Embryonic facial prominence (tissue), 1 donor: ENCODE measurements at regions not wholly inside any gene's neighbourhood (a gene's known extent, or its start where the extent isn't known, plus 50 kb on each side); places are given as distances from the start of the nearest gene placed in this dataset.
"Not testable (repeated sequence)": the region's sequence is repeated elsewhere in the genome, so short reads cannot be mapped to it uniquely, and the experiment has no call there.

Experiments
- DNase-seq: peaks from one replicate; pipeline ENCODE4 v3.0.0-alpha.2; 2016; ENCODE audit errors: extremely low spot score

DNA sequence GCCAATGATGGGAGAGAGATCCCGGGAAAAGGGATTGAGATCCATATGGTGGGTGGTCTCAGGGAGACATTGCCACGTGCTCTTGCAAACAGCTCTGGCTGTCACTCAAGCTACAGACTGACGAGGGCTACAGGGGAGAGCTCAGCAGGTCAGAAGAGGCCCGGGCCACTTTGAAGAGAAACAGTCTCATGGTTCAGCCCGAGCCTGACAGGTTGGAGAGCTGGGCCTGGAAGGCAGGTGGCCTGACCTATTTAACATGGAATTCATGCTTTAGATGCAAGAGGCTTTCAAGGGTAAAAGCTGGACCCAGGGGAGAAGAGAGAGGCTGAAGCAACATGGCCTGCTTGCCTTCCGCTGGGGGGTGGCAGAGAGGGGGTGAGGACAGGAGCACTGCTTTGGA is 81.0 kb upstream of the BRD7 start:
- no peak for DNase-seq

DNA sequence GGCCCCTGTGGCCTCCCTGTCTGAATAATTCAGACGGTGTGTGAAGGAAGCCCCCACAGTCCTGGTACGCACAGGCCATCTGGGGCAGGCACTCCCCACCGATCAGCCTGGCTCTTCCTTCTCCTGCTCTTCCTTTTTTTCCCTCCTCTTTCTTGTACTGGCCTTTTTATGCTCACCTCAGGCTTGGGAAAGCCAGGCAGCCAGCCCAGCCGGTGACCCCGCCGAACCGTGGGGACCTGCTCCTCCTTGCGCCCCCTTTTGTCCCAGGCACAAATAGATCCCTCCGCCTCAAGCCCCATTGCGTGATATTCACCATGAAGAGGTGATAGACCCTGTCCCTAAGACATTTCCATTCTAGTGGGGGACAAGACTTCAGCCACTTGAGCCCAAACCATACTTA is 80.2 kb upstream of the BRD7 start:
- DNase-seq: no peak

DNA sequence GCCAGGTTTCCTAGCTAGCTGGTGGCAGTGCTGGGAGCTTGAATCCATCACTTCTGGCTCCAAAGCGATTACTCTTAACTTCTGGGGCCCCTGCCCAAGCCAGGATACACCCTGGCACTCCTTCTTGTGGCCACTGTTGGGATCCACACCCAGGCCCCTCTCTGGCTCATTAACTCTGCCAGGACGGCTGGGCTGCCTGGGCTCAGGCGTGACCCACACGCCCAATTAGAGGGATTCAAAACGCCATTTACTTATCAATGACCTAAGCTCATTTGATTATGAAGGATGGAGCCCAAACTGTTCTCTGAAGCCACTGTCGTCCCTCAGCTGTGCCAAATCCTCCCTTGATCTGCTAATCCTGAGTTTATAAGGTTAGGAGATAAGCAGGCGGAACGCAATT is 79.7 kb upstream of the BRD7 start:
- no peak for DNase-seq

DNA sequence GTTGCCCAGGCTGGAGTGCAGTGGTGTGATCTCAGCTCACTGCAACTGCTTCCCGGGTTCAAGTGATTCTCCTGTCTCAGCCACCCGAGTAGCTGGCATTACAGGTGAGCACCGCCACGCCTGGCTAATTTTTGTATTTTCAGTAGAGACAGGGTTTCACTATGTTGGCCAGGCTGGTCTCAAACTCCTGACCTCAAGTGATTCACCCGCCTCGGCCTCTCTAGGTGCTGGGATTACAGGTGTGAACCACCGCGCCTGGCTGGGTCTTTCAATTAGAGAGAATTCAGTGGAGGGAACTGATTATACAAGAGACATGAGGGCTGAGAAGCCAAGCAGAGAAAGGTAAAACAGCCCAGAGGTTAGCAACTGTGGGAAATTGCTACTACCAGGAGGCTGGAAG is 78.6 kb upstream of the BRD7 start:
- DNase-seq: not testable (repeated sequence)

DNA sequence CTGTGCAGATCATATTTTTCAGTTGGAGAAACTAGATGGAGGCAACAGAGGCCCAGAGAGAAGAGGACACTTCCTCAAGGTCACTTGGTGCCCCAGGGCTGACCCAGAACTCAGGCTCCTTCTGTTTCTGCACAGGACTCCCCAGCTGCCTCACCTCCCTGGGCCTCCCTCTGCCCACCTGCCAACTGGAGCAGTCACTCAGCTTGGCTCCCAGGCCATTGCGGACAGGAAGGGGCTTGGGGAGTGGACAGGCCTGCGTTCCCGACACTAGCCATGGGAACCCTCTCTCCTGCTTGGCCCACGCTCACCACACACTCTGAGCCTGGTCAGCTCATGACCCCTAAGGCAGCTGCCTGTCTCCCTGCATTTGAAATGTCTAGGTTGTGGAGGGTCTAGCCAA is 78.1 kb upstream of the BRD7 start:
- DNase-seq: no peak

DNA sequence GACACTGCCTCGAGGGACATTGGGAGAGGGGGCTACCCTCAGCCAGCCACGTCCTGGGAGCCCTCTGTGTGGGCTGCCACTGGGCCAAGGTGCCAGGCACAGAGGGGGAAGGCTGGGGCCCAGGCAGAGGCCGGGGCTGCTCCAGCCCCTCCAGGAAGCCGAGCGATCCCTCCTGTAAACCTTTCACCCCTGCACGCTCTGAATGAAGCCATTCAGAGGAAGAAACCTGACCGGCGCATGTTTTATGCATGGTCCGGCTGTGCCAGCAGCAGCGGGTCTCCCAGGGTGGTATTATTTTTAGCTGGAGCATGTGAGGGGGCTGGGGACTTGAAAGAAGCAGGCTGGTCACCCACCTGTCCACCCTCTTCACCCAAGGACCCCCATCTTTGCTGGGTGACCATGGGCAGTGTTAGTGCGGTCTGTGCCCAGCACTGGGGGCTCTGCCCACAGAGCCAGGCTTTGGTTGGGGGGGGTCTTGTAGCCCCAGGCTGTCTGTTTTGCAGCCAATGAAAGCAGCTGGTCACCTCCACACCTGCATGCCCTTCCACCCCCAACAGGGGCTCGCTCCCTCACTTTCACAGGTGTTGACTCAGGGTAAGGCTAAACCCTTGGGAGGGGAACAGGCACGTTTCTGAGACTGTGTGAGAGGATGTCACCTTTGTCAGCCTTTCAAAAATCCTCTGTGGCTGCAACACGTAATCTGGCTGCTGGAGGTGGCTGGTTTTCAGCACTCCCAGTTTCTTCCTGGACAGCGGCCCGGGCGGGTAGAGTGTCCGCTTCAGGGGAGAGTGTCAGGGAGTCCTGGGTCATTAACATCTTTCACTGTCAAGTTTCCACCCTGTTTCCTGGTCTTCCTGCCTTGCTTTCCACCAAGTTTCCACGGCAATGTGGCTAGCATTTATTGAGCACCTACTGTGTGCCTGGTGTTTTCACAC is 77.1 kb upstream of the BRD7 start:
- no peak for DNase-seq

DNA sequence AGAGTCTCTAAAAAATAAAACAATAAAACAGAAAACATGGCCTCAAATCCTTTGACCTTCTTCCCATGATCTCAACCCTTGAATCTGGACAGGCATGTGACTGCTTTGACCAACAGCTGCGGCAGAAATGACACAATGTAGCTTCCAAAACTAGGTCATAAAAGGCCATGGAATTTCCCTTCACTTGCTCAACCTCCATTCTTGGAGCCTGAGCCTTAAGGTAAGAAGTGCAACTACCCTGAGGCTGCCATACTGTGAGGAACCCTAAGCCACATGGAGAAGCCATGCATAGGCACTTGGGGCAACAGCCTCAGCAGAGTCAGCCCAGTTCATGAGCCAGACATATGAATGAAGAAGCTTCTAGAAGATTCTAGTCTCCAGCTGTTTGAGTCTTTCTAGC is 75.7 kb upstream of the BRD7 start:
- no peak for DNase-seq

DNA sequence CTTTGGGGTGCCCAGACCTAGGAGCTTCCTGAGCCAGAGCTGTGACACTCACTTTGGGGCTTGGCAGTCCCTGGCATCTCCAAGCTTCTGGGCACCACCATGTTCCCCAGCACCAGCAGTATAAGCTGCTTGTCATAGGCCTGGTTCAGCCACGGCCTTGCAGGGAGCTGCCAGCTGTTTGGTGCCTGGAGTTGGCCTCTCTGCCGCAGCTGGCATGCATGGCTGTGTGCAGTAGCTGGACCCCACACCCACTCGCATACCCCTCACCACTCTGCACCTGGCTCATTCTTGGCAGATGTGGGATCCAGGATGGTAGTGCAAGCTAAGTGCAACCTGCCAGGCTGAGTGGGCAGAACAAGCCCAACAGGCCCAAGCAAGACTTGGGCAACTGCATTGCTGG is 73.4 kb upstream of the BRD7 start:
- DNase-seq: no peak

DNA sequence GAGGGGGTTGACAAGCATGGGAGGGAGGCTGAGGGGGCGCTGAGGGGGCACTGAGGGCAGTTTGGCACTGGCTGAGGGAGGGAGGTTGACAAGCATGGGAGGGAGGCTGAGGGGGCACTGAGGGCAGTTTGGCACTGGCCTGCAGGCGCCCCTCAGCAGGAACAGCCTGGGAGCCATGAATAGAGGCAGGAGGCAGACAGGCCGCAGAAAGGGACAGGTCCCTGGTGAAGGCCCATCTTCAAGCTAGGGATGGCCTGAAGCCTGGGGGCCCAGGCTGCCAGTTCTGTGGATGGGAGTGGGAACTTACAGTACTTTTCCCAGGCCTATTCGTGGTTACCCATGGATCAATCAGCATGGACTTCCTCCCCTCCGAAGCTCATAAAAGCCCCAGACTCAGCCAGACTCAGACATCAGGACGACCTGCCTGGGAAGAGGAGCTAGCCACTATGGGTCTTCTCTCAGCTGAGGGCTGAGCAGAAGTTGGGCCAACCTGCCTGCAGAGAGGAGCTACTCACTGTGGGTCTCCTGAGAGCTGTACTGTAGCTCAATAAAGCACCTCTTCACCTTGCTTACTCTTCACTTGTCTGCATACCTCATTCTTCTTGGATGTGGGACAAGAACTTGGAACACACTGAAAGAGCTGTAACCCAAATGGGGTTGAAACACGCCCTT is 72.8 kb upstream of the BRD7 start:
- no peak for DNase-seq

DNA sequence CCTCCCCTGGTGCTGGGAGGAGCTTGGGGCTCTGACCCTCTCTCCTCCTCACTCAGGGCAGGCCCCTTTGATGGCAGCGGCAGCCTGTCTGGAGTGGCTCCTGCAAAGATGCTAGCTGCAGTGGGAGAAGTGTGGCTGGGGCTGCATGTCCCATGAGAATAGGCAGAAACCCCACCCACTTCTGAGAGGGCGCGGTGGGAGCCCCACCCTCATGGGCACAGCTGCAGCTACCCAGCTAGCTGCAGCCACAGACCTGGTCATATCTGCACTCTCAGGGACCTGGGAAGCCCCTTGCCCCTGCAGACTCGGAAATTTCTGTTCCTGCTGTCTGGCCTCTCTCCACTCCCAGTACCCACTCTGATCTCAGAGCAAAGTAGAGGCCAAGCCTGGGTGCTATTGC is 72.2 kb upstream of the BRD7 start:
- DNase-seq: no peak

DNA sequence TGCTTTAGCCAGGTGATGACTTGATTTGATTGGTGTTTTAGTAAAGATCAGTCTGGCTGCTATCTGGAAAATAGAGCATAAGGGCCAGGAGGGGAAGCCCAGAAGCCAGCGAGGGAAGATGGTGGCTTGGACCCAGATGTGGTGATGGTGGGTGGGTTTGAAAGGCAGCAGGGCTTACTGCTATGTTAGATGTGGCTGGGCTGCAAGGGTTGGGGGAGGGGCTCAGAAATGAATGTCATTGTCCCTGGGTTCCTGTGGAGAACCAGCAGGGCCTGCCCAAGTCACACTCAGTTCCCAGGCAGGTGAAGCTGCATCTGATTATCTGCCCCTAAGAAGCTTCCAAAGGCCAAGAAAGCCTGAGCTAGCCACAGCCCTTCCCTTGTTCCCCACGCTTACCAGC is 71.7 kb upstream of the BRD7 start:
- no peak for DNase-seq

DNA sequence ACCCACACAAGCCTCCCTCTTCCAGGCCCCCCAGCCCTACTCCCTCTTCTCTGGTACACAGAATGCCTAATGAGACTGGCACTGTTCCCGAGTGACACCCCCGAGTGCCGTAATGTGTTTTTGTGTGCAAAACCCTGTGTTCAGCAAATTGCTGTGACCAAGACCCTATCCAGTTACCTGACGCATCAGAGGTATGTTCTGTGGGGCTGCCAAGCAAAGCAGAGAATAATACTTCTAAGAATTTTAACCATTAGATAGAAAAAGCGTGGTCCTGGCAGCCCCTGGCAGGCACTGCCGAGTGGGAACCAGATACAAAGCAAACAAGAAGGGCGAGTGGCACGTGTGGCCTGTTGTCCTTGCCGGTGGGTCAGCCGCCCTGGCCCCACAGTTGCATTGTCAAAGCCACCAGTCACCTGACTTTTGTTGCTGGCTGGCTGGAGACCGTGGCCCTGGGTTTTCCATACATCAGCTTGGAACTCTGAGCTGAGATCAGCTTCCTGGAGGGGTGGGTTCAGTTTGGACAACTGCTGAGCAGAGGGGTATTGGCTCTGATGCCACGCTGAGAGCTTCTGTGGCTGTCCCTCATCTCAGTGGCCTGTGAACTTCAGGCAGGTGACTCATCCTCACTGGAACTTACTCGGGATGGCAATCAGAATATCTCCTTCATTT is 69.1 kb upstream of the BRD7 start:
- DNase-seq: peak; percentile 77

DNA sequence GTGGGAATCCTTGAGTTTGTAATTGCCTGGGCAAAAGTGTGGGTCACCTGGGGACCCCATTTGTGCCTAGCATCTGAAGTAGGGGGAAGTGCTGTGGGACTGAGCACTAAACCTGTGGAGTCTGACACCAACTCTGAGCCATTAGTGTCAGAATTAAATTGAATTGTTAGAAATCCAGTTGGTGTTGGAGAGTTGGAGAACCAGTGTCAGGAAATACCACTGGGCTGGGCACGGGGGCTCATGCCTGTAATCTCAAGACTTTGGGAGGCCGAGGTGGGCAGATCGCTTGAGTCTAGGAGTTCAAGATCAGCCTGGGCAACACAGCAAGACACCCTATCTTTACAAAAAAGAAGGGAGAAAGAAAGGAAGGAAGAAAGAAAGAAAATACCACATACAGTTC is 67.5 kb upstream of the BRD7 start:
- no peak for DNase-seq

DNA sequence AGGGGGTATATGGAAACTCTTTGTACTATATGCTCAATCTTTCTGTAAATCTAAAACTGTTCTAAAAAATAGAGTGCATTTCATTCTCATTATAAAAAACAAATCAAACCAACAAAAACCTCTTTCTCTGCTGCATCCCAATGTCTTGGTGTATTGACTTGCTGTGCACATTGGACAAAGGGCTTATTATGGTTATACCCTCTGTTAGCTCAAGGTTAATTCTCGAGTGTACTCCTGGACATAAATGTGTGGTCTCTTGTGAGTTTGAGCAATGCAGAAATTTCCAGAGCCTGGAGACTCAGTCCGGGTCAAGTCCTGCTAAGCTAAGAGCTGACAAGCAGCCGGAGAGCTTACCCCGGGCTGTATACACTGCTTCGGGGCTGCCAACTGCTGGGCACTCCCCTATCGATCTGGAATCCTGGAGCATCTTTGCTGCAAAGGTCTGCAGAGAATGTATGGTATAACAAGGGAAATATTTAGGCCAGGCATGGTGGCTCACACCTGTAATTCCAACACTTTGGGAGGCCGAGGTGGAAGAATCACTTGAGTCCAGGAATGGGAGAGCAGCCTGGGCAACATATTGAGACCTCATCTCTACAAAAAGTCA is 66.2 kb upstream of the BRD7 start:
- DNase-seq: no peak

DNA sequence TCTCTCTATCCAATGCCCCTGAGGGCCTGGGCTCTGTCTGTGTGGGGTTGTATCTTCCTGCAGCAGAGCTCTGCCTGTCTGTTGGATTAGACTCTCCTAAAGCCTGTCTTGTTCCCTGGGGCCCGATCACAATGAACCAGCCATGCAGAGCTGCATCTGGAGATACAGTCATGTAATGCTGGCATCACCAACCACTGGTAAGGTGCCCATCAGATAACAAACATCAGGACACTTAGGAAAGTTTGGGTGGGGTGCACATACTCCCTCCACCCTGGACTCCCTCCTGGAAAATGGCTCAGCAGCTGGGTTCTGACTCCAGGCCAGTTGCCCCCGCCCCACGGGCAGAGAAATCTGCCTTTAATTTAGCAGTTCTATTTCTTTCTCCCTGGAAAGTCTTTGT is 61.3 kb upstream of the BRD7 start:
- no peak for DNase-seq

DNA sequence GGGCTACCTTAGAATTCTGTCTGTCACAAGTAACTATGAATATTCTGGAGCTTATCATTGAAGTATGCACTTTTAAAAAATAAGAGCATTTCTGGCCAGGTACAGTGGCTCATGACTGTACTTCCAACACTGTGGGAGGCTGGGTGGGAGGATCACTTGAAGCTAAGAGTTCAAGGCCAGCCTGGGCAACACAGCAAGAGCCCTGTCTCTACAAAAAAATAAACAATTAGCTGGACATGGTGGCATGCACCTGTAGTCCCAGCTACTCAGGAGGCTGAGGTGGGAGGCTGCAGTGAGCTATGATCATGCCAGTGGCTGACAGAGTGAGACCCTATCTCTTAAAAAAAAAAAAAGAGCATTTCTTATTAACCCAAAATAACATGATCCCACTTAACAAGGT is 60.0 kb upstream of the BRD7 start:
- DNase-seq: no peak

DNA sequence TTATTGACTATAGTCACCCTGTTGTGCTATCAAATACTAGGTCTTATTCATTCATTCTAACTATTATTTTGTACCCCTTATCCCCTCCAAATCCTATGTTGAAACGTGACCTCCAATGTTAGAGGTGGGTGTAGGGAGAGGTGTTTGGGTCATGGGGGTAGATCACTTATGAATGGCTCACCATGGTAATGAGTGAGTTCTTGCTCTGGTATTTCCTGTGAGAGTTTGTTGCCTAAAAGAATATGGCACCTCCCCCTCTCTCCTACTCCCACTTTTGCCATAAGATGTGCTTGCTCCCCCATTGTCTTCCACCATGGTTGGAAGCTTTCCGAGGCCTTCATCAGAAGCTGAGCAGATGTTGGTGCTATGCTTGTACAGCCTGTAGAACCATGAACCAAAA is 59.3 kb upstream of the BRD7 start:
- DNase-seq: no peak

DNA sequence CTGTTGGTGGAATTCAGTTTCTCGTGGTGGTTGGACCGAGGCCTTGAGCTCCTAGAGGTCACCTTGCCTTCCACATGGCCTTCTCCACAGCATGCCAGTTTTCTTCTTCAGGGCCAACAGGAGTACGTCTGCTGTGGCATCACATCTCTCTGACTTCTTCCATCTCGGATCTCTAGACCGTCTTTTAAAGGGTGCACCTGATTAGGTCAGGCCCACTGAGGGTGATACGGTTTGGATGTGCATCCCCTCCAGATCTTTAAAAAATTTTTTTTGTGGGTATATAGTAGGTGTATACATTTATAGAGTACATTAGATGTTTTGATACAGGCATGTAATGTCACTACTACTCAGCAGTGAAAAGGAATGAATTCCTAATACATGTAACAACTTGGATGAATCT is 58.3 kb upstream of the BRD7 start:
- DNase-seq: no peak

DNA sequence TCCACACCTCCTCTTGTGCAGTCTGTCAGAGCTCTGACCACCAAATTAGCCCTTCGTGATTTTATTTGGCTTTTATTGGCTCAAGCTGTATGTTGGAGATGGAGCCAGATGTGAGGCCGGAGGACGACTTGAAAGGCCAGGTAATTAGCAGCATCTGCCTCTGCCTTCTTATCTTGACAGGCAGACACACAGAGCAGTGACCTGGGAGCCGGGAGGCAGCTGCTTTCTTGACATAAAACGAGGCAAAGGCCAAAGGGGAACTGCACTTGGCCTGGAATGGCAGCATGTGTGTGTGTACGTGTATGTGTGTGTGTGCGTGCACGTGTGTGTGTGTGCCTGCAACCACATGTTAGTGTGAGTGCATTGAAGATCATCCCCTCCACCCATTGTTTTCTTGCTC is 56.9 kb upstream of the BRD7 start:
- DNase-seq: no peak

DNA sequence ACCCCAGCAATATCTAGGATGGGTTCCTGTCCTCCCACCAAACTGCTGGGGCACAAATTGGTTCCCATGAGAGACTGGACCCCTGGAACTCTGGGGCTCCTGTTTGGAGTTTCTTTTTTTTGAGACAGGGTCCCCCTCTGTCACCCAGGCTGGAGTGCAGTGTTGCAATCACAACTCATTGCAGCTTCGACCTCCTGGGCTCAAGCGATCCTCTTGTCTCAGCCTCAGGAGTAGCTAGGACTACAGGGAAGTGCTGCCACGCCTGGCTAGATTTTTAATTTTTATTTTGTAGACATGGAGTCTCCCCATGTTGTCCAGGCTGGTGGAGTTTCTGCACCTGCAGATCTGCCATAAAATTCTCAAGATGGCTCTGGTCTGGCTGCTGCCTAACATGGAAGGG is 56.3 kb upstream of the BRD7 start:
- no peak for DNase-seq

DNA sequence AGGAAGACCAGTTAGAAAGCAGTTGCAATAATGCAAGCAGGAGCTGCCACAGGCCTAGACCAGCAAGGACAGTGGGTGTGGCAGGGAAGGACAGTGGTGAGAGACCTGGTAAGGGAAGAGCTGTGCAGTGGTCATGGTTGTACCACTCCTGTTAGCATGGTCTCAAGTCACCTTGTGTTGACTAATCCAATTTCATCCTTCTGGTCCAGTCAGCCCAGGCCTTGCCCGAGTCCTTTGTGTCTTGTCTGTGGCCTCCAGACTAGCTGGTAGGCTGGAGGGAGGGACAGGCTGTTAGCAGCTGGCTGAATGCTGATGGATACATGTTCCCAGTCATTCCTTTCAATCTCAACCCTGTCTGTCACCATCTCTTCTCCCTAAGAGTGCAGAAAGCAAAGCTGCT is 54.1 kb upstream of the BRD7 start:
- no peak for DNase-seq

DNA sequence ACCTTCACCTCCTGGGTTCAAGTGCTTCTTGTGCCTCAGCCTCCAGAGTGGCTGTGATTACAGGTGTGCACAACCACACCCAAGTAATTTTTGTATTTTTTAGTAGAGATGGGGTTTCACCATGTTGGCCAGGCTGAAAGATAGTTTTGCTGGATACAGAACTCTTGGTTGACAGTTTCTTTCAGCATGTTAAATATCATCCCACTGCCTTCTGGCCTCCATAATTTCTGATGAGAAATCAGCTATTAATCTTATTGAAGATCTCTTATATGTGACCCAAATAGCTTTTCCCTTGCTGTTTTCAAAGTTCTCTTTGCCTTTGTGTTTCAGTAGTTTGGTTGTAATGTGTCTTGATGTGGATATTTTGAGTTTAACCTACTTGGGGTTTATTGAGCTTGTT is 50.3 kb upstream of the BRD7 start:
- no peak for DNase-seq
